HG03064 (cell line): ENCODE measurements at regions not wholly inside any gene's neighbourhood (a gene's known extent, or its start where the extent isn't known, plus 50 kb on each side); places are given as distances from the start of the nearest gene placed in this dataset.
"Not testable (repeated sequence)": the region's sequence is repeated elsewhere in the genome, so short reads cannot be mapped to it uniquely, and the experiment has no call there.

Experiments
- ATAC-seq: cut with Tn5 transposase; IDR thresholded peaks from one replicate; pipeline ENCODE4 v1.9.1; 2021; ENCODE audit warnings: low read depth; ENCODE audit not compliant: unreplicated experiment

DNA sequence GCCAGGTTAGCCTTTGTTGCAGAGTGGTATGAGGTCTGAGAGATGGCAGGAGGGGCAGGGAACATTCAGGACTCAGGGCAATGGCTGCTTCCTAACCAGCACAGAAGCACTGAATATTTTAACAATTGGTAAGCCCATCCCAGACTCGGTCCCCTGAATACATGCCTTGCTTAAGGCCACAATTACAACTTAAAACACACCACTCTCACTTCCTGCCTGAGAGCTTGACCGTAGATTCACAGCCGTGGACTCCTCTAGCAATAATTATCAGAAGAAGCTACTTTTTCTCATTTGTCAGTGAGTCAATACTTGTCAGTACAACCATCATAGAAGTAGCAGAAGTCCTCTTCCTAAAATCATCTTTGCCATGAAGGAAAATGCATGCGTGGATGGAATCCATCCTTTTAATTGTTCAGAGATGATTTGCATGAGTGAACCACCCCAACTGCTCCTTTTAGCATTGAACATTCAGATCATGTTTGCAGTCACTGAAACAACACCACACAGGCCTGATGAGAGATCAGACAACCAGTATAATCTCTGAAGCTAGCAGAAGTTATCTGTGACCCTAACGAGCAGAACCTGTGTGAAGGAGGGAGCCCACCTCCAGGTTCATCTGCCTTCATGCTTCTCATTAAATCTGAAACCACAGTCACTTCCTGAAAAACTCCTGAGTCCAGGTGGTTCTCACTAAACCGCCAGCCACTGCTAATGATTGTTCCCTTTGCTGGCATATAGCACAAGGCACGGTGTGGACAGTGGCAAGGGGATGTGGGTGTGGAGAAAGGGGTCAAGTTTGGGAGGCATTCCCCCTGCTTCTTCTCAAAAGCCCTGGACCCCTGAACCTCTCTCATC, 333.9 kb upstream of the CNR1 start:
- no peak for ATAC-seq

DNA sequence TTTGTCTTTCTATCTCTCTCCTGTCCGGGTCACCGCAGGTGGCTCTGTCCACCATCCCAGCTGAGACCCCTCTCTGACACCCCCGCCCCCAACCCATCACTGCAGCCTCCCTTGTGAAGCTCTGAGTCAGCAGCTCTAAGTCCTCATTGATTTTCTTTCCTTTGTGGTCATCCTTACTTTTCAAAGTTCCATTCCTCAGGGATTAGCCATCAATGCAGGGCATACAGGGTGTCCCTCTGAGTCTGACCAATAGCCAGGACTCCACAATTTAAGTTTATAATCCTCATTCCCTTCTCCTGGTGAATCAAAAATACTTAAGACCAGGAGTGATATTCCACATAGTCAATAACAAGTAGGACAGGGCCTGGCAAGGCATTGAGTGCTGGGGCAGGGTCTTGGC, 333.3 kb upstream of the CNR1 start:
- no peak for ATAC-seq

DNA sequence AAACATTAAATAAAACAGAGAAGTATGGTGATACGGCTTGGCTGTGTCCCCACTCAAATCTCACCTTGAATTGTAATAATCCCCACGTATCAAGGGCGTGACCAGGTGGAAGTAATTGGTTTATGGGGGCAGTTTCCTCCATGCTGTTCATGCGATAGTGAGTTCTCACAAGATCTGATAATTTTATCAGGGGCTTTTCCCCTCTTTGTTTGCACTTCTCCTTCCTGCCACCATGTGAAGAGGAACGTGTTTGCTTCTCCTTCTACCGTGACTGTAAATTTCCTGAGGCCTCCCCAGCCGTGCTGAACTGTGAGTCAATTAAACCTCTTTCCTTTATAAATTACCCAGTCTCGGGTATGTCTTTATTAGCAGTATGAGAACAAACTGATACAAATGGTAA, 331.3 kb upstream of the CNR1 start:
- ATAC-seq = not testable (repeated sequence)

DNA sequence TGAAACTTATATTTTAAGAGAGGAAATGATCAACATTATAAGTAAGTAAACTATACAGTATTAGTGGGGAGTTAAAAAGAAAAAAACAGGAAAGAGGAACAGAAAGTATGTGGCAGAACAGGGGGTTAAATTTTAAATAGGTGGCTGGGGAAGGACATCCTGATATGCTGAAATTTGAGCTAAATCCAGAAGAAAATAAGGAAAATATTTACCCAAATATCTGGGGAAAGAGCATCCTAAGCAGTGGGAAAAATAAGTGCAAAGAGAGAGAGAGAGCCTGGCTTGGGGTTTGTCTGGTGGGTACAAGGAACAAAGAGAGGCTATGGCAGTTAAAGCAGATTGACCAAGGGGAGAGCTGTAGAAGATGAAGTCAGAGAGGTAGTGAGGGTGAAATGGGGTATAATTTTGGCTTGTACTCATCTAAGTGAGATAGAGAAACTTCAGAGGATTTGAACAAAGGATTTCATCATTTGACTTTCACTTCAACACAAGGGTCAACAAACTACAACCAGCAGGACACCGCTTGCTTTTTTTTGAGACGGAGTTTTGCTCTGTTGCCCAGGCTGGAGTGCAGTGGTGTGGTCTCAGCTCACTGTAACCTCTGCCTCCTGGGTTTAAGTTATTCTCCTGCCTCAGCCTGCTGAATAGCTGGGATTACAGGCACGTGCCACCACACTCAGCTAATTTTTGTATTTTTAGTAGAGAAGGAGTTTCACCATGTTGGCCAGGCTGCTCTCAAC, 328.4 kb upstream of the CNR1 start:
- peak; percentile 76 for ATAC-seq

DNA sequence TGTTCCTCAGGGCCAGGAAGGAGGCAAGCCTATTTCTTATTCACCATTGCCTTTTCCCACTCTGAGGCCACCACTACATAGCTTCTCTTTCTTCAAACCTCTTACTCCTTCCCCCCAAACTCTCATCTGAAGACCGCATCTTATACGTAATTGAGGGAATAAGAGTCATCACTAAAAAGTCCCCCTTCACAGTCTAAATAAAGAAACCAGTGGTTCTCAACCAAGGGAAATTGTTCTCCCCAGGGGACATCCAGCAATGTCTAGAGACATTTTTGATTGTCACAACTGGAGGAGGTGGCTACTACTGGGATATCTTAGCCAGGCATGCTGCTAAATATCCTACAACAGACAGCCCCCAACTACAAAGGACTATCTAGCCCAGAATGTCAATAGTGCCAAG, 327.6 kb upstream of the CNR1 start:
- ATAC-seq = peak; percentile 30

DNA sequence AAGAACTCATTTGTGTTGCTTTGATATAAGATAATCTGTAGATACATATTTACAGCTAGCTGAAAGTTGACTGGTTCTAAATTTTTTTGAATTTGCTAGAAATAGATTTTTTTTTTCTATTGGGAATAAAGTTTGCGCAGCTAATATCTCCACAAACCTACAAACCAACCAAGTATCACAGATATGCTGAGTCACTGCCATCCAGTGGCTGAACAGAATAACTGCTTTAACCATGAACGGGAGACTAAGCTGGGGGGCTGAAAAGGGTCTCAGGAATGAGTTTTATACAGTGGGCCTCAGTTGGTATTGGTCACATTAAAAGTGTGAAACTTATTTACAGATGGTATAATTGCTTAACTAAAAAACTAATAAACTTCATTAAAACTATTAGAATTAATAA, 326.7 kb upstream of the CNR1 start:
- ATAC-seq = no peak

DNA sequence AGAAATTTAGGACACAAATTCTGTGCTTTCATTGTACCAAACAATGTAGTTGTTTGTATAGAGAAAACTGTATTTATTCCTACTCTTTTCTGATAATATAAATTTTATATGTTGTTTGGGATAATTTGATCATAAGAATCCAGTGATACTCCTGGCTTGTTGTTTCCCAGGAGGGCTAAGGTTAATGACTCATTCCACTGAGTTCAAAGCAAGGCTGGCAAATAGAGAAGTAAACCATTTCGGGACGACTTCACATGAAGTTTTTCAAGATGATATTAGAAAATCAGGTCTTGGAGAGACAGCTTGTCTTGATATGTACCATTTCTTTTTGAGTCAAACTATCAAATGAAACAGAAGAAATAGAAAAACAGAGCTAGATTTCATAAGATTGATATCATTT, 326.1 kb upstream of the CNR1 start:
- ATAC-seq = no peak

DNA sequence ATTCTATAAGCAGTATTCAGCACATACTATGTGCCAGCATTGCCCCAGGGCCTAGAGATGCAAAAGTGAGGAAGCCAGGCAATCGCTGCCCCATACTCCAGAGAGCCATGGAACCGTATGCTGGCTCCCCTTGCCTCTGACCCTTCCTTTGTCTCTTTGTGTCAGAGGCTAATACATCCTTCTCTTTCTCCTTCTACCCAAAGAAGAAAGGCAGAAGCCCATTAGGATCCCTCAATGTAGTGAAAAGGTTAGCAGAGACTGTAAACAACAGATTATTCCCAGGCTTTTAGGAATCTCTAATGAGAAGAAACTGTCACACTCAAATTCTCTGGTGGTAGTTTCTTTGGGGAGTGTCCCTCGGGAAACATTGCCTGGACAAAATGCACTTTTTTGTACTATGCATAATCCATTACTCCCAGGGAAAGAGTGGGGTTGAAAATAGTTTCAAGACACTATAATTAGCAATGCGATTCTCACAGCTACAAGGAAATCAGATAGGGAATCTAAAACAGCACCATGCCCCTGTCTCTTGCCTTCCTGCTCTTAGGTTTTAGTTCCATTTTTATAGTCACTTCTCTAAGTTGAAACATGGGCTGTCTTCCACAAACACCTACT, 325.2 kb upstream of the CNR1 start:
- no peak for ATAC-seq

DNA sequence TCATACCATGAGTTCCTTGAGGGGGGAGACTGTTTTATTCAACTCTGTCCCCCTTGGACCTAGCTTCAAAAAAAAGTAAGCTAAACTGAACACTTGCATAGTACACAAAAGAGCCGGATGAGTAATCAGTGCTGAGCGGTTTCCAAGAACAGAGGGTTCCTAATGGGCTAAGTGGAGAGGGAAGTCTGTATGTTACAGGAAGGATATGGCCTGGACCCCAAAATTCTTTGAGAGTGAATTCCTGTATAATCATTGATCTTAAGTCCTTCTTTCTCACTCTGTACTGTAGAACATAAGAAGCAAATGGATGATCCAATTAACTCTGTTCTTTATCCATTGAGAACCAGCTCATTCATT, 324.7 kb upstream of the CNR1 start:
- no peak for ATAC-seq

DNA sequence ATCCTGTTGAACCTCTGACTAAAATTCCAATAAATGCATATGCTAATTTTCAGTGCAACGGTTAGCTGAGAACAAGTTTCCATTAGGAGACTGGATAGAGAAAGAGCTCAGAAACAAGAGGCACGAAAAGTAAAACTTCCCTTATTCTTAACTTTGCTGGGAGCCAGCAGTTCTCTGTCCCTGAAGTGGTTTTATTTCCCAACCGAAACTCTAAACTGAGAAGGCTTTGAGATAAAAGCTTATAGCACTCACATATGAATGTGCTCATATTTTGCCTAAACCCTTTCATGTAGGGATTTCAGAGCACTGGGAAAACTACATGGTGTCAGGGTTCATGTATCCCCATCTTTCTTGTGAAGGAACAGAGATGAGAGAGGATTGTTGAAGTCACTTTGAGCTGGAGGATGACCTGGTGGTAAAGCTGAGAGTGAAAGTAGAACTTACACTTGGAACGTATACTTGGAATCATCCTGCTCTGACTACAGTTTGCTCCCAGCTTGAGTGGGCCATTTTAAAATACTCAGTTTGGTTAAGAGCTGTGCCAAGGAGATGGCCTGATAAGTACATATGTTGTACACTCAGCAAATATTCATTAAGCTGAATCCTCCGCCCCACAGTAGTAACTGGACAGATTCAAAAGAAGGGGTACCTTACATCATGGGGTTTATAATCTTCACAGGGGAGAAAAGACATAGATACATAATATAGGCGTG, 324.2 kb upstream of the CNR1 start:
- no peak for ATAC-seq

DNA sequence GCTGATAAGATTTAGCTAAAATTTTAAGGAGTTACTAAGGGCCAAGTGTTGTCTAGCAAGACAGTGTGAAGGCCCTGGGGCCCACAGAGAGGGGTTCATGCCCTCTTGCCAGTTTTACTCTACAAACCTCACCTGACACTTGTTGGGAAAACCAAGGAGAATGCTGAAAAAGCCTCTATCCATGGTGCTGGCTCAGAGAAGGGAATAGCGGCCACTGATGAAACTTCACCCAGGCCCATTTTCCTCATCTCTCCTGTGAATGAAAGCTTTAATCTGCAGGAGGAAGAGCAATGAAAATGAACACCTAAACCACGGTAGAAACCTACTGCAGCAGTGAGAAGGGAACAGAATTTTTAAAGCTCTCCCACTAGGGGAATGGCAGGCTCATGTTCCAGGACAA, 317.3 kb upstream of the CNR1 start:
- ATAC-seq = no peak

DNA sequence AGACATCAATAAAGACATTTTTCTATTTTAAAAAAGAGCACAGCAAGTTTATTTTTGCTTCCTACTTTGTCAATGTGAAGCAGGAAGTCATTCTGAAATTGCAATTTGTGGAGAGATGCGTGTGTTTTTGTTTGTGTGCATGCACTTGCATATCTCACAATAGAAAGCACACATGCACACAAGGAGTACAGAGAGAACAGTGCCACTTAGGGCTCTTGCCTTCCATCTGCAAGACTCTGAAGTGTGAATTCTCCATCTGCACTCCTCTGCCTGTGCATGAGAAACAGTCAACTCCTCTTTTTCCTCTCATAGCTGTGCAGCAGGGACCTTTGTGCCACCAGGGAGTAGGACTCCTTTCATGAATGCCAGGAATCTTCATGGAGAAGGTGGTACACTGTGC, 316.3 kb upstream of the CNR1 start:
- ATAC-seq = no peak

DNA sequence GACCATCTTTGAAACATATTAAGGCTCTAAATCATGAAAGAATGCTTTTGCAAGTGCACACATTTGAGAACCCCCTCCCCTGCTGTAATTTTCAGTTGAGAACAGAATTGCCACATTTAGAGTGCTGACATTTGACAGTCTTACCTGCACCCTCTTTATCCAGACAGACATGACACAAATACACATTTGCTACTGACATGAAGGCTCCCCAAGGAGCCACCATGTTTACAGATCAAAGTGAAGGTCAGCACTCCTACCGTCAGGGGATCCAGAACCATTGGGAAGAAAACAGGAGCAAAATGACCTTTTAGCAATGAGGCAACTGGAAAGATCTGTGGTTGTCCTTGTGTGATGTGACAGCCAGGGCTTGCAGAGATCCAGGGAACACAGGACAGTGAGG, 315.4 kb upstream of the CNR1 start:
- no peak for ATAC-seq

DNA sequence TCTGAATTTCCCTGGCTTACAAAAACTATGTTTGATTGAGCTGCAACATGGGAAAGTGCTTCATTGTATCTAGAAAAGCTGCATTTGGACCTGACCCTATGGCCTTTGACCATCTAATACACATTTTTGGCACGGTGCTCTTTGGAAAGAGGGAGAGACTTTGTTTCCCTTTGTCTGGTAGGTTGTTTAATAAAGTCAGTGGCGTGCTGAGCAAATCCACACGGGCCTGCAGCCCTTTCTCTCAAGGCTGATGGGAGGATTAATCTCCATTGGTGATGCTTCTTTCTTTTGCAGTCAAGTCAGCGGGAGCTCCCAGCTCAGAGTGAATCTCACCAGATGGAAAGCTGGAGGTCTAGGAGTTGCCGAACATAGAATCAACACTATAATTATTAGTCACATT, 314.7 kb upstream of the CNR1 start:
- ATAC-seq = no peak

DNA sequence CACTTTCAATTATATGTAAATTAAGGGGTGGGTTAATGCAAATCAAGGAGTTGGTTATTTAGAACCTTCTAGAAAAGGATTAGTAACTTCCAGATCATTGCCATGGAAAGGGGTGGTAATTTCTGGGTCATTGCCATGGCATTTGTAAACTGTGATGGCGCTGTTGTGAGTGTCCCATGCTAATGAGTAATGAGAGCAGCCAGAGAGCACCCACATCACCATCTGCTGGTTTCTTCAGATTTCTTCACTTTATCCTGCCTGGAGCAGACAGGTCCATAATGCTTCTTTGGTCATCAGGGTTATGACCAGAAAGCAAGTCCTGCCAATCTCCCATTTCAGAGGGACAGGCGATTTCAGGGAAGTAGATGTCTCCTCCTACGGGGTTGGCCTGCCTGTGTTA, 311.3 kb upstream of the CNR1 start:
- ATAC-seq = no peak

DNA sequence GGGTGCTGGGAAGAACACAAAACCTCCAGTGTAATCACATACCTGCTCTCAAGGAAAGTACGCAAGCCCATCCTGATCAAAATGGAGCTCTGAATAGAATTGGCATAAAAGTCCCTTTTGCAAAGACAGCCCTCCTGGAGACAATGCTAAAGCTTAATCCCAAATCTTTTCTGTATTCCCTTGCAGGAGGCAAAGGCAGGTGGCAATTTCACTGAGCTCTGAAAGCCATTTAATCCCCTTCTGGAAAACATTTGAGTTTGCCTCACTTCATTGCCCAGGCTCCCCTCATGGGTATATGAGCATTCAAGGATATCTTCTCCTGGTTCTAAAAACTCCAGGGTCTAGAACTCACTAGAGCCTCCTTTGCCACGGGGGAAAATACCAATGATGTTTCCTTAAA, 310.2 kb upstream of the CNR1 start:
- no peak for ATAC-seq

DNA sequence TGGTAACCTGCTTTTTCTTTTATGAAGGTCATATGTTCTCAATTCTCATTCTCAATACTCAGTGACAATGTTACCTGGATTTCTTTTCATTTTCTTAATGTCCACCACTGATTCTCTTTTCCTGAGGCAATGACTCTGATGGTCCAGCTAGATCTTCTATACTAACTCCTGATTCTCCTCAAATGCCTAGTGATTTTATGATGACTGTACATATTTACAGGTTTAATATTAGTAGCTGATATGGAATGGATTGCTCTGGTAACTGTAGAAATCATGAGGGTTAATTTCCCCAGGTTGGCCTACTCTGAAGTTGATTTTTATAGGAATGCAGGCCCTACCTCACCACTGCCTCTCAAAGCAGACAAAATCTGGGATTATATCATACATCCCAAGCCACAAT, 308.6 kb upstream of the CNR1 start:
- ATAC-seq = no peak

DNA sequence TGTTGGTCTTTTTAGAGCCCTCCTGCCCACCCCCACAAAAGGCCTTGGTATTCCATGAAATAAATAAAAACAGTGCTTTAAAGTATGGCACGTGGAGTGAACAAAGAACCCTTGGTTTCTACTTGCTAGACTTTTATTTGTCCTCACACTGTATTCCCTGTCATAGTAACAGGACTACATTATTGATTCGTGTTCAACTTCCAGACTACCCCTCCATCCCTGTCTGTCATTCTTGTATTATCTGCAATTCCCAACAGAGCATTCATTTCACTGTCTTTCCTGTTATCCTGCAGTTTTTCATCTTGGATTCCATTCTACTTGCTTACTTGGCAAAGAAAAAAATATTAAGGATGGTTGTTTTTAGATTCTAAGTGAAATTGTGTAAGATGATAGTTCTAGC, 307.4 kb upstream of the CNR1 start:
- no peak for ATAC-seq

DNA sequence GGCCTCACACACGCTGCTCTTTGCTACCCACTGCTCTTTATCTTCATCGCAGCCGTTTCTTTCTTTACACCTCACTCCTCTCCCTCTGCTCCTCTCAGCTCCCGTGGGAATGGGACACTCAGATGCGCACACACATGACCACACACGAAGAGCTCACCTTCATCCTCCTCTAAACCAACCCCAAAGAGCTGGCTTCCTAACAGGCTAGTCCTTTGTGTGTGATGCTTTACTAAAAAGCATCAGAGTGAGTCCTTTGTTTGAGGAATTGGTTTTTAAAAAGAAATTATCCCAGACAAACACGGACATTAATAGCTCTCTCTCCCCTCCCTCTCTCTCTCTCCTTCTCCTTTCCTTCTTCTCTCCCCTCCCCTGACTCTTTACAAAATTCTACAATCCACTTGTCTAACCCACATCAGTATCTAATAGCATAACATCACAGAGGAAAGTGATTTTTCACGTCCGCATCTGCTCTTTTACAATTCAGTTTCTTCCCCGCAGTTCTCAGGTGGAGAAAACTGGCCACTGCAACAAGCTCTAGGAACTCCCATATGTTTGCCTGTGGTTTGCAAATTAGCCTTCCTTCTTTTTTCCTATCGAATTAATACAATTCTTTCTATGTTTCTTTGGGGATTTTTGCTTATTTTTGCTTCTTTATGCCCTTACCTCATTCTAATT, 306.8 kb upstream of the CNR1 start:
- ATAC-seq = no peak

DNA sequence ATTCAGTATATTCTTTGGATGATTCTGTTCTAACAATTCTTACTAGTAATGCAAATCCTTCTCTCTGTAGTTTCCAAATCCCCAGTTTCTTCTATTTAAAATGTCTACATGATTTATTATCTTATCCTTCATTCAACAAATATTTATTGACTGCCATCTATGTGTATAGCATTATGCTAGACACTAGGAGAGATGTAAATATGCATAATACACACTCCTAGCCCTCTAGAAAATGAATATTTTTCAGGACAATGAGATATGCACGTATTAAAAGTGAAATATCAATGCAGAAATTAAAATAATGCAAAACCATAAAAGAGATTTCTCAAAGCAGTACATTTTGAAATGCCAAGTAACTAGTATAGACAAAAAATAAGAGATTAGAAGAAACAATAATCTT, 293.5 kb upstream of the CNR1 start:
- no peak for ATAC-seq

DNA sequence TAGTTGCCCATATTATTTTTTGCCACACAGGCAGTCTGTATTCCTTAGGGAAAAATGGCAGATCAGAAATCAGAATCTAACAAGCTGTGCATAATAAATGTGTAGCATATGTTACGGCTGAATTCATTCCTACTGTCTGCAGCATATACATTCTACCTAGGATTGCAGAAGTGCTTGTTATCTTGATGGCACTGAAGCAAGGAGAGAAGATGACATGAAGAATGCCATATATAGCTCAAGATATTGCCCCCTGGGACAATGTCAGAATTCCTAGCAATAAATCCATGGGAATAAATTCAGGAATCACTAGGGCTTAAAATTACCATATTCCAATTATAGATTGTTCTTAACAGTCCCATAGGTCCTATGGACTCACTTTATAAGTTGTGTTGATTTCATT, 293.0 kb upstream of the CNR1 start:
- ATAC-seq = no peak
